ENCODE measurements at regions not wholly inside any gene's neighbourhood (a gene's known extent, or its start where the extent isn't known, plus 50 kb on each side); places are given as distances from the start of the nearest gene placed in this dataset.

DNA sequence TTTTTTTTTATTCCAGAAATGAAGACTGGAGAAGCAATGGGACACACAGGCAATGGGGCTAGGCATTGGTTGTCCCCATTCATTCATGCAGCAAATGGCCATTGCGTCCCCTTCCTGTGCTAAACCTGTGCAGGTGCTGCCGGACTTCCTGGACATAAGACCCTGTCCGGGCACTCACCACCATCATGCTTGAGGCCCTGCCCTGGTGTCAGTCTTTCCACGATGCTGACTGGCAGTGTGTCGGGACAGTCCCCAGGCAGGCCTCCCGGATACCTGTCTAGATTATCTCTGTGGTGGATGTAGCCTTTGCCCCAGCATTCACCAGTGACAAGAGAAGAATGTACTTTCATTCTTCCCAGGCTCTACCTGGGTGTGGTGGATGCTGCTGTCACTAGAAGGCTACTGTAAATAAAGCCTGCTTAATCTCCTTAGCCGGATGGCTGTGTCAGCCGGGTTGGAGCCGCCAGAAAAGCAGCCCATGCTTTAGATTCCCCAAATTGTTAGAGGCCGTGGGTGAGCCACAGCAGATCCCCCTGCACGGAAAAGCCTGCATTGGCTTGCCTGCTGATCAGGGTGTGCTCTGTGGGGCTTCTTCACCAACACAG, 94.5 kb upstream of the PARP11 start:
- H3K79me1 ChIP-seq (ENCODE audit: low read depth in 1 of 2, low read length in 2 of 2): no peaks in the 10 kb centered on the region
- DNase-seq (no peak), ATAC-seq (ENCODE audit: low read depth) (no peak)
- H3K27ac ChIP-seq (ENCODE audit: insufficient read depth, low read length): no peak overlapping the region
- TF ChIP-seq RAD21 (IDR thresholded peaks at IDR 0.05; ENCODE audit: low read length): no peak
- no peak for TF ChIP-seq FOS (IDR thresholded peaks at IDR 0.05; ENCODE audit: low read depth, low read length)
- TF ChIP-seq, protein P1, sequence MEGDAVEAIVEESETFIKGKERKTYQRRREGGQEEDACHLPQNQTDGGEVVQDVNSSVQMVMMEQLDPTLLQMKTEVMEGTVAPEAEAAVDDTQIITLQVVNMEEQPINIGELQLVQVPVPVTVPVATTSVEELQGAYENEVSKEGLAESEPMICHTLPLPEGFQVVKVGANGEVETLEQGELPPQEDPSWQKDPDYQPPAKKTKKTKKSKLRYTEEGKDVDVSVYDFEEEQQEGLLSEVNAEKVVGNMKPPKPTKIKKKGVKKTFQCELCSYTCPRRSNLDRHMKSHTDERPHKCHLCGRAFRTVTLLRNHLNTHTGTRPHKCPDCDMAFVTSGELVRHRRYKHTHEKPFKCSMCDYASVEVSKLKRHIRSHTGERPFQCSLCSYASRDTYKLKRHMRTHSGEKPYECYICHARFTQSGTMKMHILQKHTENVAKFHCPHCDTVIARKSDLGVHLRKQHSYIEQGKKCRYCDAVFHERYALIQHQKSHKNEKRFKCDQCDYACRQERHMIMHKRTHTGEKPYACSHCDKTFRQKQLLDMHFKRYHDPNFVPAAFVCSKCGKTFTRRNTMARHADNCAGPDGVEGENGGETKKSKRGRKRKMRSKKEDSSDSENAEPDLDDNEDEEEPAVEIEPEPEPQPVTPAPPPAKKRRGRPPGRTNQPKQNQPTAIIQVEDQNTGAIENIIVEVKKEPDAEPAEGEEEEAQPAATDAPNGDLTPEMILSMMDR (conservative IDR thresholded peaks at IDR 0.05; ENCODE audit: low read depth, low read length): no peak
- no peak for TF ChIP-seq NFE2L2 (IDR thresholded peaks at IDR 0.05; ENCODE audit: low read depth, low read length)
- TF ChIP-seq, protein P2, sequence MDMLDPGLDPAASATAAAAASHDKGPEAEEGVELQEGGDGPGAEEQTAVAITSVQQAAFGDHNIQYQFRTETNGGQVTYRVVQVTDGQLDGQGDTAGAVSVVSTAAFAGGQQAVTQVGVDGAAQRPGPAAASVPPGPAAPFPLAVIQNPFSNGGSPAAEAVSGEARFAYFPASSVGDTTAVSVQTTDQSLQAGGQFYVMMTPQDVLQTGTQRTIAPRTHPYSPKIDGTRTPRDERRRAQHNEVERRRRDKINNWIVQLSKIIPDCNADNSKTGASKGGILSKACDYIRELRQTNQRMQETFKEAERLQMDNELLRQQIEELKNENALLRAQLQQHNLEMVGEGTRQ (IDR thresholded peaks at IDR 0.05; ENCODE audit: low read depth, low read length): no peak
- no peak for TF ChIP-seq MAZ (IDR thresholded peaks at IDR 0.05; ENCODE audit: borderline replicate concordance, low read depth, low read length)
- no peak for TF ChIP-seq SMC3 (IDR thresholded peaks at IDR 0.05; ENCODE audit: low read depth, low read length)
- TF ChIP-seq, protein P3, sequence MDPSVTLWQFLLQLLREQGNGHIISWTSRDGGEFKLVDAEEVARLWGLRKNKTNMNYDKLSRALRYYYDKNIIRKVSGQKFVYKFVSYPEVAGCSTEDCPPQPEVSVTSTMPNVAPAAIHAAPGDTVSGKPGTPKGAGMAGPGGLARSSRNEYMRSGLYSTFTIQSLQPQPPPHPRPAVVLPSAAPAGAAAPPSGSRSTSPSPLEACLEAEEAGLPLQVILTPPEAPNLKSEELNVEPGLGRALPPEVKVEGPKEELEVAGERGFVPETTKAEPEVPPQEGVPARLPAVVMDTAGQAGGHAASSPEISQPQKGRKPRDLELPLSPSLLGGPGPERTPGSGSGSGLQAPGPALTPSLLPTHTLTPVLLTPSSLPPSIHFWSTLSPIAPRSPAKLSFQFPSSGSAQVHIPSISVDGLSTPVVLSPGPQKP (IDR thresholded peaks at IDR 0.05; ENCODE audit: borderline replicate concordance, low read depth, low read length): no peak
- no peak for TF ChIP-seq CEBPB (IDR thresholded peaks at IDR 0.05; ENCODE audit: low read depth, low read length)
- no peak for TF ChIP-seq BHLHE40 (IDR thresholded peaks at IDR 0.05; ENCODE audit: low read depth, low read length)
- no peak overlapping the region for H3K23ac ChIP-seq (ENCODE audit: low read depth, low read length)
- no peaks in the 10 kb centered on the region for H3K27me3 ChIP-seq (ENCODE audit: control insufficient read depth, insufficient read depth, low read length)
- H2AFZ ChIP-seq (replicated peaks; ENCODE audit: low read length, poor library complexity): no peak overlapping the region
- intact Hi-C loops (cut with micrococcal nuclease) (no loop called here), dilution Hi-C loops (cut with HindIII; ENCODE audit: low sequenced_read_pairs, unreplicated experiment) (no loop called here), in situ Hi-C loops (cut with MboI; ENCODE audit: low sequenced_read_pairs) (no loop called here)
- no peak overlapping the region for H4K8ac ChIP-seq (ENCODE audit: low read depth in 2 of 2, low read length in 2 of 2)
- CTCF ChIA-PET: no interaction called here
- no peak overlapping the region for H3K9ac ChIP-seq (ENCODE audit: low read depth, low read length)
- H2BK5ac ChIP-seq (ENCODE audit: low read depth, low read length, poor library complexity, severe bottlenecking): no peak overlapping the region
- H2BK15ac ChIP-seq (ENCODE audit: low read depth, low read length): no peak overlapping the region
- H4K91ac ChIP-seq (ENCODE audit: insufficient read depth, low read depth, low read length): no peak overlapping the region
- H4K5ac ChIP-seq (ENCODE audit: low read depth, low read length): no peak overlapping the region
- no peak overlapping the region for H3K4me2 ChIP-seq (ENCODE audit: low read depth, low read length)
- no peaks in the 10 kb centered on the region for H3K9me3 ChIP-seq (ENCODE audit: control insufficient read depth, insufficient read depth, low read length)
- H3K4ac ChIP-seq (ENCODE audit: low read depth, low read length): no peak overlapping the region
- WGBS, 2 experiments (ENCODE audit: extremely low coverage in 2 of 2, insufficient read length in 1 of 2): no CpG with 5 or more reads among the region's 11 CpGs
- no peaks in the 10 kb centered on the region for H4K20me1 ChIP-seq (ENCODE audit: insufficient read depth, low read length)
- no peak overlapping the region for H2BK20ac ChIP-seq (ENCODE audit: low read depth, low read length)
- H3K56ac ChIP-seq (ENCODE audit: extremely low read depth, insufficient read depth, low read length): no peak overlapping the region
- H2BK120ac ChIP-seq (ENCODE audit: low read depth, low read length): no peak overlapping the region
- H2AK5ac ChIP-seq (ENCODE audit: low read depth, low read length): no peak overlapping the region
- no peaks in the 10 kb centered on the region for H3K9me1 ChIP-seq (ENCODE audit: insufficient read depth, low read length)
- no peak overlapping the region for H3K4me3 ChIP-seq (ENCODE audit: insufficient read depth, low read depth, low read length)
- POLR2A ChIA-PET (ENCODE audit: unreplicated experiment): no interaction called here
- H3K4me1 ChIP-seq (ENCODE audit: control insufficient read depth, insufficient read depth, low read length): no peaks in the 10 kb centered on the region
- H3K18ac ChIP-seq (ENCODE audit: low read depth, low read length): no peak overlapping the region
- H3K36me3 ChIP-seq (ENCODE audit: control insufficient read depth, insufficient read depth, low read length): no peaks in the 10 kb centered on the region
- no peak overlapping the region for H3K14ac ChIP-seq (replicated peaks; ENCODE audit: low read depth, low read length)
- BruUV-seq (replicated peaks): no TSS peak
- no peak overlapping the region for H2AK9ac ChIP-seq (replicated peaks; ENCODE audit: low read depth, low read length, poor library complexity)

Data from IMR-90 (cell line).